CD14-positive monocyte (primary cell): ENCODE measurements at regions not wholly inside any gene's neighbourhood (a gene's known extent, or its start where the extent isn't known, plus 50 kb on each side); places are given as distances from the start of the nearest gene placed in this dataset.

Experiments used
- DNase-seq, 3 donors: peaks; one replicate each; pipeline ENCODE4 v3.0.0-alpha.2; 2011 to 2022
- H2AFZ ChIP-seq: 2 replicates; pipeline ENCODE4 v1.6.0; 2012; ENCODE audit warnings: mild to moderate bottlenecking, low read depth, low read length, inconsistent platforms; ENCODE audit not compliant: insufficient read depth, poor library complexity, severe bottlenecking
- H3K27ac ChIP-seq, 2 donors: 1 replicate in 1 of 2; 2 replicates in 1 of 2; pipeline ENCODE4 v1.5.1; 2012 to 2013; ENCODE audit warnings: low read length in 2 of 2, control low read depth in 1 of 2, inconsistent platforms in 1 of 2, low read depth in 1 of 2, mild to moderate bottlenecking in 1 of 2
- H3K27me3 ChIP-seq, 2 donors: one replicate each; pipeline versions ENCODE4 v1.6.0 to v1.6.1; 2011 to 2013; ENCODE audit warnings: low read length in 2 of 2; ENCODE audit not compliant: control insufficient read depth in 2 of 2, insufficient read depth in 2 of 2
- H3K36me3 ChIP-seq, 2 donors: replicated peaks in 1 of 2; 1 replicate in 1 of 2; 2 replicates in 1 of 2; pipeline versions ENCODE4 v1.5.1 to v1.6.1; 2012 to 2013; ENCODE audit warnings: low read length in 2 of 2, control low read depth in 1 of 2, inconsistent platforms in 1 of 2, mild to moderate bottlenecking in 1 of 2; ENCODE audit not compliant: insufficient read depth in 2 of 2, control insufficient read depth in 1 of 2
- H3K4me1 ChIP-seq, 2 donors: 1 replicate in 1 of 2; 2 replicates in 1 of 2; pipeline versions ENCODE4 v1.5.1 to v1.6.1; 2012 to 2013; ENCODE audit warnings: low read length in 2 of 2, control low read depth in 1 of 2, inconsistent platforms in 1 of 2, mild to moderate bottlenecking in 1 of 2, moderate library complexity in 1 of 2; ENCODE audit not compliant: insufficient read depth in 2 of 2, control insufficient read depth in 1 of 2
- H3K4me2 ChIP-seq: replicated peaks from 2 replicates; pipeline ENCODE3; 2012; ENCODE audit warnings: low read length, moderate library complexity, mild to moderate bottlenecking; ENCODE audit not compliant: poor library complexity, severe bottlenecking; ENCODE audit errors: extremely low read depth
- H3K4me3 ChIP-seq, 3 experiments: fragments of 200-600 bp in 1 of 3; sonication (generic) in 1 of 3; replicated peaks in 1 of 3; 1 replicate in 2 of 3; 2 replicates in 1 of 3; pipeline ENCODE4 v1.5.1; 2011 to 2013; ENCODE audit warnings: low read length in 3 of 3, mild to moderate bottlenecking in 3 of 3, control low read depth in 2 of 3, low read depth in 2 of 3, inconsistent platforms in 1 of 3, moderate library complexity in 1 of 3
- H3K79me2 ChIP-seq: 2 replicates; pipeline ENCODE4 v1.6.0; 2012; ENCODE audit warnings: mild to moderate bottlenecking, control low read depth, inconsistent platforms, low read length, moderate library complexity; ENCODE audit not compliant: insufficient read depth
- H3K9ac ChIP-seq: 2 replicates; pipeline ENCODE4 v1.6.0; 2017; ENCODE audit warnings: low read length, mild to moderate bottlenecking; ENCODE audit not compliant: insufficient read depth, poor library complexity, severe bottlenecking
- H3K9me3 ChIP-seq, 2 donors: replicated peaks in 1 of 2; 1 replicate in 1 of 2; 2 replicates in 1 of 2; pipeline versions ENCODE4 v1.5.1 to v1.6.1; 2012 to 2013; ENCODE audit warnings: low read length in 2 of 2, control low read depth in 1 of 2; ENCODE audit not compliant: control insufficient read depth in 1 of 2, insufficient read depth in 1 of 2
- H4K20me1 ChIP-seq: 2 replicates; pipeline ENCODE4 v1.6.0; 2012; ENCODE audit warnings: mild to moderate bottlenecking, low read length, control low read depth, moderate library complexity; ENCODE audit not compliant: insufficient read depth
- H3K27ac Mint-ChIP-seq, 7 donors: one replicate each; pipeline ENCODE4 v1.8.0; 2020; ENCODE audit warnings: mild to moderate bottlenecking in 7 of 7, mixed read lengths in 7 of 7, moderate library complexity in 6 of 7, inconsistent platforms in 2 of 7
- H3K27me3 Mint-ChIP-seq, 3 donors: one replicate each; pipeline ENCODE4 v1.8.0; 2021 to 2022; ENCODE audit warnings: low read depth in 3 of 3, mild to moderate bottlenecking in 3 of 3, mixed read lengths in 3 of 3, moderate library complexity in 3 of 3, inconsistent platforms in 1 of 3
- H3K36me3 Mint-ChIP-seq, 2 donors: one replicate each; pipeline ENCODE4 v1.8.0; 2020; ENCODE audit warnings: mixed read lengths in 2 of 2, inconsistent platforms in 1 of 2, mild to moderate bottlenecking in 1 of 2
- H3K4me1 Mint-ChIP-seq: one replicate; pipeline ENCODE4 v1.8.0; 2020; ENCODE audit warnings: mild to moderate bottlenecking, mixed read lengths
- H3K4me3 Mint-ChIP-seq, 2 donors: one replicate each; pipeline ENCODE4 v1.8.0; 2020; ENCODE audit warnings: mild to moderate bottlenecking in 2 of 2, mixed read lengths in 2 of 2, moderate library complexity in 1 of 2
- H3K9me3 Mint-ChIP-seq, 7 donors: one replicate each; pipeline ENCODE4 v1.8.0; 2020 to 2022; ENCODE audit warnings: mixed read lengths in 7 of 7, mild to moderate bottlenecking in 6 of 7, moderate library complexity in 6 of 7, inconsistent platforms in 2 of 7
- WGBS: methylation state at CpG from one replicate; pipeline ENCODE4 v1.1.5; 2013; ENCODE audit warnings: missing lambda C conversion rate; ENCODE audit not compliant: insufficient coverage; 5-methylcytosine and 5-hydroxymethylcytosine counted together
- intact Hi-C, 2 donors: fragments of 100-400 bp; cut with micrococcal nuclease; formaldehyde crosslinking; loops; one replicate each; pipeline versions ENCODE4 v1.15.0 to v1.15.1; 2023
- TF ChIP-seq, protein P1 (sequence below): fragments of 200-600 bp; IDR thresholded peaks from one replicate; pipeline ENCODE4 v1.8.0; 2022; ENCODE audit warnings: antibody characterized with exemption, mild to moderate bottlenecking

DNA sequence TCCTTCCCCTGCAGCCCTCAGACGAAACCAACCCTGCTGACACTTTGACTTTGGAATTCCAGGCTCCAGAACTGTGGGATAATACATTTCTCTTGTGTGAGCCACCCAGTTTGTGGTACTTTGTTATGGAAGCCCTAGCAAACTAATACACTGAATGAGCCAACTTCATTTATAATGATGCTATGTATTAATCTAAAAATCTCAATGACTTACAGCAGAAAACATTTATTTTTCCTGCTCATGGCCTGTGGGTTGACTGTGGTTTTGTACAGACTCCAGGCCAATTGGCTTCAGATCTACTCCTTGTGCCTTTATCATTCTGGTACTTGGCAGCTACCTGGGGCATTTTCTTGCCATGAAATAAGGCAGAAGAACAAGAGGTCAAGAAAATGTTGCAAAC lies 152.4 kb downstream of the EBLN2 start:
- H3K4me3 Mint-ChIP-seq, result no peak overlapping the region
- H3K4me2 ChIP-seq, result no peak overlapping the region
- H3K36me3 ChIP-seq, result no peaks in the 10 kb centered on the region
- H3K9ac ChIP-seq, result no peak overlapping the region
- TF ChIP-seq, protein P1, sequence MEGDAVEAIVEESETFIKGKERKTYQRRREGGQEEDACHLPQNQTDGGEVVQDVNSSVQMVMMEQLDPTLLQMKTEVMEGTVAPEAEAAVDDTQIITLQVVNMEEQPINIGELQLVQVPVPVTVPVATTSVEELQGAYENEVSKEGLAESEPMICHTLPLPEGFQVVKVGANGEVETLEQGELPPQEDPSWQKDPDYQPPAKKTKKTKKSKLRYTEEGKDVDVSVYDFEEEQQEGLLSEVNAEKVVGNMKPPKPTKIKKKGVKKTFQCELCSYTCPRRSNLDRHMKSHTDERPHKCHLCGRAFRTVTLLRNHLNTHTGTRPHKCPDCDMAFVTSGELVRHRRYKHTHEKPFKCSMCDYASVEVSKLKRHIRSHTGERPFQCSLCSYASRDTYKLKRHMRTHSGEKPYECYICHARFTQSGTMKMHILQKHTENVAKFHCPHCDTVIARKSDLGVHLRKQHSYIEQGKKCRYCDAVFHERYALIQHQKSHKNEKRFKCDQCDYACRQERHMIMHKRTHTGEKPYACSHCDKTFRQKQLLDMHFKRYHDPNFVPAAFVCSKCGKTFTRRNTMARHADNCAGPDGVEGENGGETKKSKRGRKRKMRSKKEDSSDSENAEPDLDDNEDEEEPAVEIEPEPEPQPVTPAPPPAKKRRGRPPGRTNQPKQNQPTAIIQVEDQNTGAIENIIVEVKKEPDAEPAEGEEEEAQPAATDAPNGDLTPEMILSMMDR, result no peak
- no peaks in the 10 kb centered on the region for H3K4me1 ChIP-seq
- peaks cover 0 to 1% (median 0%) of the 10 kb centered on the region in 3 donors for H3K27me3 Mint-ChIP-seq
- H2AFZ ChIP-seq, result no peak overlapping the region
- no peaks in the 10 kb centered on the region for H3K4me1 Mint-ChIP-seq
- H3K4me3 ChIP-seq, result no peak overlapping the region
- H3K9me3 ChIP-seq, result no peaks in the 10 kb centered on the region
- intact Hi-C loops, result no loop called here
- H3K36me3 Mint-ChIP-seq, result no peaks in the 10 kb centered on the region
- no peaks in the 10 kb centered on the region for H3K79me2 ChIP-seq
- peaks cover 0 to 12% (median 5%) of the 10 kb centered on the region in 7 donors for H3K9me3 Mint-ChIP-seq
- H3K27ac ChIP-seq, result no peak overlapping the region
- no CpG with 5 or more reads among the region's 1 CpG for WGBS
- no peaks in the 10 kb centered on the region for H3K27me3 ChIP-seq
- H3K27ac Mint-ChIP-seq, result no peak overlapping the region
- H4K20me1 ChIP-seq, result no peaks in the 10 kb centered on the region
- DNase-seq, result no peak

DNA sequence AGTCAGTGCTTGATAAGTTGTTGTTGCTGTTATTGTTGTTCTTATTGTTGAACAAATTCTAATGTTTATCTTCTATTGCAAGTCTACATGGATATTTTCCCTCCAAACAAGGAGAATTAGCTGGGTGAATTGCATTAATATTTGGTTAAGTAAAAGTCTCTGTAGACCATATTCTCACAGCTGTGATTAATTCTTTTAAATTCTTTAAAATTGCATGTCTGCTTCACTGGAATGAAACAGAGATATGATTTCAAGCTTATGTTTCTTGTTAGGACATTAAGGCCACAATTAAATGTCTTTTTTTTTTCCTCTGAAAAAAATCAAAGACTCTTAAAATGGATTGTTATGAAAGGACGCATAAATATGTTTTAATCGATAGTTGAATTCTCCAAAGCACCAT lies 153.4 kb downstream of the EBLN2 start:
- H3K9ac ChIP-seq, result no peak overlapping the region
- no peaks in the 10 kb centered on the region for H4K20me1 ChIP-seq
- H3K27ac ChIP-seq, result no peak overlapping the region
- DNase-seq, result no peak
- H3K27ac Mint-ChIP-seq, result no peak overlapping the region
- H3K4me3 ChIP-seq, result no peak overlapping the region
- H2AFZ ChIP-seq, result no peak overlapping the region
- H3K4me3 Mint-ChIP-seq, result no peak overlapping the region
- H3K4me1 Mint-ChIP-seq, result no peaks in the 10 kb centered on the region
- H3K36me3 Mint-ChIP-seq, result no peaks in the 10 kb centered on the region
- peaks cover 0 to under 1% (median 0%) of the 10 kb centered on the region in 3 donors for H3K27me3 Mint-ChIP-seq
- intact Hi-C loops, result no loop called here
- no peaks in the 10 kb centered on the region for H3K27me3 ChIP-seq
- H3K9me3 ChIP-seq, result no peaks in the 10 kb centered on the region
- no CpG with 5 or more reads among the region's 2 CpGs for WGBS
- TF ChIP-seq, protein P1, result no peak
- no peaks in the 10 kb centered on the region for H3K4me1 ChIP-seq
- no peak overlapping the region for H3K4me2 ChIP-seq
- H3K36me3 ChIP-seq, result no peaks in the 10 kb centered on the region
- peaks cover 0 to 13% (median 5%) of the 10 kb centered on the region in 7 donors for H3K9me3 Mint-ChIP-seq
- no peaks in the 10 kb centered on the region for H3K79me2 ChIP-seq
